Stromal cell of bone marrow (primary cell): ENCODE measurements at regions not wholly inside any gene's neighbourhood (a gene's known extent, or its start where the extent isn't known, plus 50 kb on each side); places are given as distances from the start of the nearest gene placed in this dataset.

ENCODE experiments used
- DNase-seq: peaks from one replicate; pipeline ENCODE4 v3.0.0-alpha.2; 2012; ENCODE audit warnings: low read depth

DNA sequence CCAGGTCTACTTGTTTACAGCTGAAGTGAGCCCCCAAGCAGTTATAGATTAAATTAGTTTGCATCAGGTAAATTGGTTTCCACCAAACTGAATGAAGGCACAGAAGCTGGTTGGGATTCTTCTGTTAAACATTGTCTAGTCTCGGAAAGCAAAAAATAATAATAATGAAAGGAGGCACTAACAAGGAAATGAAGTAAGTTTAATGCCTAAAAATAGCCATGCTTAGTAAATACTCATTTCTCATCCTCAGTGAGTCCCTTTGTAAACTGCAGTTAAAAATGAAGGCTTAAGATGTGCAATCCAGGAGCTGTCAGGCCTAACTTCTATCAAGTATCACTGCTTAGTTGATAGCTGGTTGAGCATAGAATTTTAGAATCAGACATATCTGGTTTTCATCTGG lies 113.5 kb downstream of the BTG1 start:
- DNase-seq: no peak

- no peak for DNase-seq
Observed at GRCh38 chr12:92030618-92031017, 115.0 kb downstream of the BTG1 start.

GRCh38 chr12:92029902-92030586 lies 115.6 kb downstream of the BTG1 start:
- DNase-seq: no peak

DNA sequence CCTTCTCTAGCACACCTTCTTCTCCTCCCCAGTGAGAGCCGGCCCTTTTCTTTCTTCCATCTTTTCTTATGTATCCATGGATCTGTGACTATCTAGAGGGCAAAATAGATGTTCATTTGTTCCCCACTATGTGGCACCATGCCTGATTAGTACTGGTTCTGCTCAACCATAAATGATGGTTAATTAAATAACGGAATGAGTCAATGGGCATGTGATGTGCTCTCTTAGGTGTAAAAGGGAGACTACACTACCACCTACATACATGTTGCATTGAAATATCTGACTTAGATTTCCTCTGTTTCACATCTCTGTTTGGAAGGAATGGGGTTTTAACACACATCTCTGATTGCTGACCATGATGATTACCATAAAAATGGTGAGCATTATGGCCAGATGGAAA lies 116.5 kb downstream of the BTG1 start:
- DNase-seq: no peak

DNA sequence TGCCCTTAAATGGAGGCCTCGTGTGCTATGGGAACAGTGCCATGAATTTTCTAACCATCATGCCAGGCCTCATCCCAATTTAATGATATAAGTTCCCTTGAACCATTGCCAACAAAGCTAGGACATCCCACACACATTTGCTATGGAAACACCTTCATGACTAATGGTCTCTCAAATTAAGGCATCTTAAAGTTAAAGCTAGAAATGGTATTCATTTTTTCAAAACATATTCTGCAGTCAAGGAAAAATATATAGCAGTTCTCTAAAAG lies 117.3 kb downstream of the BTG1 start:
- DNase-seq: no peak

GRCh38 chr12:92027701-92028440 lies 117.8 kb downstream of the BTG1 start:
- no peak for DNase-seq

DNA sequence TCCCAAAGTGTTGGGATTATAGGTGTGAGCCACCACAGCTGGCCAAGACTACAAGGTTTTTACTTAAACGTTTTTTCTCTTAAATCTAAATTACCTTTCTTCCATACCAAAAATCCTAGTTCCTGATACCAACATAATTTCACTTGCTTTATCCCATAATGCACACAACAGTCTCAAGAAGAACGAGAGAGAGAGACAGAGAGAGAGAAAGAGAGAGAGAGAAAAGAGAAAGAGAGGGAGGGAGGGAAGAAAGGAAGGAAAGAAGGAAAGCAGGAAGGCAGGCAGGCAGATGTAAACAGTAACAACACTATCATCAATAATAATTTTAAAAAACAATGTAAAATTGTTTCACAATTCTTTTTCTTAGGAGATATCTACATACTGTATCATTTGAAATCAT lies 118.4 kb downstream of the BTG1 start:
- DNase-seq: no peak

GRCh38 chr12:92025462-92026207 lies 120.0 kb downstream of the BTG1 start:
- no peak for DNase-seq

DNA sequence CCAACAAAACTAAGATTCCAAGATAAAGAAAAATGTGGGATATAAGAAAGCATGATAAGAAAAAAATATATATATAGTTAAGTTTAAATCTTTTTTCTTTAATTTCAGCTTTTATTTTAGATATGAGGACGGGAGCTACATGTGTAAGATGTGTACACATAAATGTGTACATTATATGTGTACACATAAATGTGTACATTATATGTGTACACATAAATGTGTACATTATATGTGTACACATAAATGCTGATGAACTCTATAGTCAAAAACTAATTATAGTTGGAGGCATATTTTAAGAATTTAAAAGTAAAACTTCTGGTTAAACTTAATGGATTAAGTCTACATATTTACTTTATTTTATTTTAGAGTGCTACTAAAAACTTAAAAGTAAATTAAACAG lies 123.6 kb downstream of the BTG1 start:
- no peak for DNase-seq

DNA sequence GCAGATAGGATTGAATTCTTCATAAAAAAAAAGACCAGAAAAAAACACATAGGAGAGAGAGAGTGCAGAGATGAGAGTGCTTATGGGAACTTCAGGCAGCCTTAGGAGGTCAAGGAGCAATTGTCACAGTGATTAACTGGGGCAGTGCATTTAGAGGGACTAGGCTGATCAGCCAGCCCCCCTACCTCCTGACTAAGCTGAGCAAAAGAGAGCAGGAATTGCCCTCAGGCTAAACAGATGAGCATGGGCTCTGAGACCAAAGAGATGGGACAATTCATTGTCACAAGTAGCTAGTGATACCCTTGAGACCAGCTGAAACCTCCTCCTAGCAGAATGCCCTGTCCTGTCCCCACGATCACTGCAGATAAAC lies 124.0 kb downstream of the BTG1 start:
- no peak for DNase-seq

DNA sequence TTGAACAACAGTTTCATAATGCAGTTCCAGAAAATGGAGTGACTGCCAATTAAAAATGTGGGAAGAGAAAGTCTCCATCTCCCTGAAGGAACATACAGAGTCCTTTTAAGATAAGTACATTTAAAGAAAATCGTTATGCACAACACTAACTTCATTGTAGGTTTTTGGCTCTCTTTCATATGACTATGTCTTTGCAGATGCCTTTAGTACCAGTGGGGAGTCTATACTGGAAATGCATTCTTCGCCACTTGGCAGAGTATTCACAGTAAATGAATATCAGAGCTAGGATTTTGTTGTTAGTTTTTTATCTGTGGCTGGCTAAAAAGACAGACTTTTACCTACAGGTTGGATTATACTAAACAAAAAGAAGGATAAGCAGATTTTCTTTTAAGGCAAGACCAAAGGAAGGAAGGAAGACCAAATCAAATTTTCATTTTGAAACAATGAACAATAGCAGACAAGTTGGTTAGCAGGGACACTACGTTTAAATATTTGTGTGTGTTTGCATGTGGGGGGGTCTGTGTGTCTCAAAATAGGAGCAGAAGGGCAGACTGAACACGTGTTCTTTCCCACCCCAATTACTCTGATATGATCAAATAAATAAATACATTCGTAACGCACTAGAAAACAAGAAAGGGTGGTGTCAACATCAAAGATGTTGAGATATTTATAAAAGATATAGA lies 124.5 kb downstream of the BTG1 start:
- no peak for DNase-seq

DNA sequence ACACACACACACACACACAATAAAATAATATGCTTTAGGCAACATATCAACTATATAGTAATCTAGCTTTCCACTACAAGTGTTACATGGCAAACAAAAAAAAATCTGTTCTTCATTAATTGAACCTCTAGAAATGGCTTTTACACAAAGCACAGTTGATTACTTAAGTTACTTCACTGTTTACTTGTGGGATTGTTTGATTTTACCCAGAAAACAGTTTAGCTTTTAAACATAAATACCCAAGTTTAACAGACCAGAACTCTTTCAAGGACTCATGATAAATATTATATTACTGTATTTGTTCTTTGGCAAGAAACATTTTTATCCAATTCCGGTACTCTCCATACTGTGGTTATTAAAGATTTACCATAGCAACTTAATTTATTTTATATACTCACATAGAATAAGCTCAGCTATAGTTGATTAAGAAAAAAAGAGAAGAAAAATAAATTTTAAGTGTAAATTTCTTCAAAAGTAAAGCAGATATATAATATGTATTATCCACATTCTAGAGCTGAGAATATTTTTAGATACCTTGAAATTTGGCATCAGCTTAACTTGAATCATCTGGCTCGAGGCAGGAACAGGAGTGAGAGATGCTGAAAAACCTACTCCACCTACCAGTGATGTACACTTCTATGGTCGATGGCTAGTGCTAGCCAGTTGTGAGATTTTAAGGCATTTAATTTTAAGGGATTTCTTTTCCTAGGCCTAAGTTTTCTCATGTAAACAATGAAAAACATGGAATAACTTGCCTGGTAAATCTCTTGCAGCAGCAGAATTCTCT lies 126.0 kb downstream of the BTG1 start:
- DNase-seq: no peak

DNA sequence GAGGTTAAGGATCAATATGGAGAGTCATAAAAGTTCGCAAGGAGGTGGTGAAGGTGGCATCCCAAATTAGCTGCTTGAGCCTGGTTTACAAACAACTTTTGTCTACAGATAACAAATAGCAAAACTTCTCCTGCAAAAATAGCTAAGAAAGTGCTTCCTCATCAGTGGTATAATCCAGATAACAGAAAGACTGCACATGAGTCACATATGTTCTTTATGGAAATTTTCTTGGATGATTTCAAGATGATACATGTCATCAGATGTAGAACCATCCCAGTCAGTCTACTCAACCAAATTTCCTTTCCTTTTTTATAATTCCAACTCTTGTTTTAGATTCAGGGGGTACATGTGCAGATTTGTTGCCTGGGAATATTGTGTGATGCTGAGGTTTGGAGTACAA lies 133.0 kb downstream of the BTG1 start:
- no peak for DNase-seq

DNA sequence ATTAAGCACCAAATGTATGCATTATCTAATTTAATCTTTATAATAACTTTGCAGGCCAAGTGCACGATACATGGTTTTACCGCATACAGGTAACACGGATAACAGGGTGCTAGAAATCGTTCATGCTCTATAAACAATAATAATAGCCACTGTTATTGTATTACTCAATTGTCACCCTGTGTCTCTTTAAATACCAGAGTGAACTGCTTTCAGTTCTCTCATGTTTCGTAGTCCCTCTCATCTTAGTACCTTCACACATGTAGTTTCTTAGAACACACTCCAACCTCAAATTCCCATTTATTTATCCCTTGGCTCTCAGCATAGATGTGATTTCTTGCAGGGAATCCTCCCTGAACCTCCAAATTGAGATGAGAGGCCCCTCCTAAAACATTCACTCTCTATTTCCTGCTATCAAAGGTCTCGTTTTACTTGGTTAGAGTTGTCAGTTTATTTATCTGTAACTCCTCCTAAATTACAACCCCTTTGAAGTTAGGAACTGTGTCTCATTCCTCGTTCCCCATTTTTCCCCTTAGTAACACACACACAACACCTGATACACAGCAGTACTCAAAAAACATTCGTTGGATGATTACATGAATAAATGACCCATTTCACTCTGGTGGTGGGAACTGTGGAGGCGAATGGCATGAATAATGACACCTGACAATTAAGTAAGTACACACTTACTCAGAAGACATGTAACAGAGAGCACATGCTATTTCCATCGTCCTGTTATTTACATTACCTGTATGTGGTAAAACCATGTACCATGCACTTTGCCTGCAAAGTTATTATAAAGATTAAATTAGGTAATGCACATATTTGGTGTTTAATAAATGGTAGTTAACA lies 134.6 kb downstream of the BTG1 start:
- no peak for DNase-seq

DNA sequence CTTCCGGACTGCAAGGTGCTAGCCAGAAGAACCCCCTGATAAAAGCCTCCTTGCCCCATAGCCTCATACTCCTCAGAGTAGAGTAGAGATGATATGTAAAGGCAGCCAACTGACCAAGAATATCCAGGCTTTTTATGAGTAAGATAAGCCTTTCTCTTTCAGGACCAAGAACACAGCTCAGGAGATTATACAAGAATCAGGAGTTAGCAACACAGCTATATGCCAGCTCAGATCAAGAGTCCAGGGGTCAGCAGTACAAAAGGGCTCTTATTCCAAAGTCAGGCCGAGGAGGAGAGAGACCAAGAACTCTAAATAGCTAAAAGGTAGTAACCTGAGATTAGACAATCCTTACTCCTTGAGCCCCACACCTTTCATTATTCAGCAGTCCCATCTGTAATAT lies 135.3 kb downstream of the BTG1 start:
- DNase-seq: no peak

GRCh38 chr12:92008345-92008744 lies 137.3 kb downstream of the BTG1 start:
- no peak for DNase-seq

DNA sequence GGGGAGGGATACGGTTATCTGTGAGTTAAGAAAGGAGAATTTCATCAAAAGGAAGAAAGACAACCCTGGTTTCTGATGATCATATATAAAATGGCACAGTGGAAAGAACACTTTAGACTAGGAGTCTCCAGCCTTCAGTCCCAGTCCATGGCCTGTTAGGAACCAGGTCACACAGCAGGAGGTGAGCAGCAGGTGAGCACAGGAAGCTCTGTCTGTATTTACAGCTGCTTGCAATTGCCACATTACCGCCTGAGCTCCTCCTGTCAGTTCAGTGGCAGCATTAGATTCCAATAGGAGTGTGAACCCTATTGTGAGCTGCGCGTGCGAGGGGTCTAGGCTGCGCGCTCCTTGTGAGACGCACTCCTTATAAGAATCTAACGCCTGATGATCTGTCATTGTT lies 137.9 kb downstream of the BTG1 start:
- no peak for DNase-seq

GRCh38 chr12:92003701-92004100 lies 141.9 kb downstream of the BTG1 start:
- no peak for DNase-seq

- no peak for DNase-seq
Observed at GRCh38 chr12:92002673-92003382, 142.8 kb downstream of the BTG1 start.

DNA sequence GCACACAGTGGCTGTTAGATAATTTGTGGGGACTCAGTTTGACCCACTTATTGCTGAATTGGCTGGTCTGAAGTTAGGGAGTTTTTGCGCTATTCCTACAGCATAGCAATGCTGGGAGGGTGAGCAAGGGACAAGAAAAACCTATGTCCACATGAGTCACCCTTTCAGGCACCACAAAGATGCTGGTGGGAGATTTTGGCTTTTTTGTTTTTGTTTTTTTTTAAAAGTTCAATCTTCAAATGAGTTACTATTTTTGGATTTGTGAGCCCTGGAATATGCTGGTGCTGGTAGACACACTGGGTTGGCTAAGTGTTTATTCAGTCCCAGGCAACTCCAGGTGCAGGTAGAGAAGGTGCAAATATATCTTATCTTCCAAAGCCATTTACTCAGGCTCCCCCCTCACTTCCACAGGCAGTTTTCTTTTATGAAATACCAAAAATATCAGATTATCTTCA lies 143.4 kb downstream of the BTG1 start:
- no peak for DNase-seq
